ENCODE measurements at regions not wholly inside any gene's neighbourhood (a gene's known extent, or its start where the extent isn't known, plus 50 kb on each side); places are given as distances from the start of the nearest gene placed in this dataset.

- ChIA-PET POLR2A (no interaction called here), CTCF (interaction anchor here (1.6 to 11.3 kb wide), 2 partner anchors 15 to 155 kb away, joined by 4 to 165 read pairs; no protein-coding TSS in a partner anchor)
- TF ChIP-seq CTCF (IDR thresholded peaks at IDR 0.05; ENCODE audit: control extremely low read depth, extremely low read depth, low read depth, missing control alignments), result no peak
- no peak for DNase-seq (ENCODE audit: extremely low spot score)
These were observed 66.7 kb upstream of the XCR1 start for GRCh38 chr3:46093966-46094365.

GRCh38 chr3:46093327-46093942 lies 66.2 kb upstream of the XCR1 start:
- no peak for TF ChIP-seq CTCF (IDR thresholded peaks at IDR 0.05; ENCODE audit: control extremely low read depth, extremely low read depth, low read depth, missing control alignments)
- ChIA-PET POLR2A (no interaction called here), CTCF (interaction anchor here (1.0 to 11.3 kb wide), 4 partner anchors 9 to 155 kb away, joined by 3 to 165 read pairs (median 4); partner anchors contain the start of gene CCR1)
- DNase-seq (ENCODE audit: extremely low spot score), result no peak

- ChIA-PET CTCF (interaction anchor here (1.0 to 11.3 kb wide), 4 partner anchors 9 to 154 kb away, joined by 3 to 165 read pairs (median 4); partner anchors contain the start of gene CCR1), POLR2A (no interaction called here)
- peak; percentile 24 for DNase-seq (ENCODE audit: extremely low spot score)
- no peak for TF ChIP-seq CTCF (IDR thresholded peaks at IDR 0.05; ENCODE audit: control extremely low read depth, extremely low read depth, low read depth, missing control alignments)
These were observed 65.4 kb upstream of the XCR1 start for GRCh38 chr3:46092702-46093080.

GRCh38 chr3:46091741-46092701 lies 64.7 kb upstream of the XCR1 start:
- TF ChIP-seq CTCF (IDR thresholded peaks at IDR 0.05; ENCODE audit: control extremely low read depth, extremely low read depth, low read depth, missing control alignments), result no peak
- ChIA-PET POLR2A (no interaction called here), CTCF (interaction anchor here (1.0 to 17.6 kb wide), 7 partner anchors 13 to 282 kb away, joined by 3 to 377 read pairs (median 4); partner anchors contain the start of genes CCR1 and CXCR6)
- no peak for DNase-seq (ENCODE audit: extremely low spot score)

GRCh38 chr3:46091046-46091445 lies 63.8 kb upstream of the XCR1 start:
- ChIA-PET POLR2A (no interaction called here), CTCF (interaction anchor here (0.8 to 17.6 kb wide), 10 partner anchors 12 to 329 kb away, joined by 3 to 377 read pairs (median 7); partner anchors contain the start of genes CCR1 and CXCR6)
- TF ChIP-seq CTCF (IDR thresholded peaks at IDR 0.05; ENCODE audit: control extremely low read depth, extremely low read depth, low read depth, missing control alignments), result no peak
- no peak for DNase-seq (ENCODE audit: extremely low spot score)

- peak; percentile 42 for DNase-seq (ENCODE audit: extremely low spot score)
These were observed 62.9 kb upstream of the XCR1 start for GRCh38 chr3:46090161-46090591.

More at GRCh38 chr3:46090161-46090591, 62.9 kb upstream of the XCR1 start:
- CTCF ChIA-PET, result interaction anchor here (1.4 to 17.6 kb wide), 8 partner anchors 11 to 328 kb away, joined by 3 to 377 read pairs (median 8); partner anchors contain the start of genes CCR1 and CXCR6
- TF ChIP-seq CTCF (IDR thresholded peaks at IDR 0.05; ENCODE audit: control extremely low read depth, extremely low read depth, low read depth, missing control alignments), result no peak
- POLR2A ChIA-PET, result no interaction called here
